ENCODE measurements at regions not wholly inside any gene's neighbourhood (a gene's known extent, or its start where the extent isn't known, plus 50 kb on each side); places are given as distances from the start of the nearest gene placed in this dataset.

- H3K4me1 ChIP-seq (replicated peaks in 1 of 4; ENCODE audit: control insufficient read depth in 3 of 4, insufficient read depth in 4 of 4, low read length in 3 of 4), result no peaks in the 10 kb centered on the region
- CTCF ChIA-PET (ENCODE audit: partially characterized antibody), result interaction anchor here (0.9 kb wide), 1 partner anchor 131 kb away, joined by 3 read pairs; no protein-coding TSS in a partner anchor
- no peak for TF ChIP-seq BACH1 (IDR thresholded peaks at IDR 0.05; ENCODE audit: low read length)
- no peak for TF ChIP-seq CTBP2 (IDR thresholded peaks at IDR 0.05; ENCODE audit: borderline replicate concordance, insufficient read depth, insufficient read length, low read length)
- no peak for TF ChIP-seq KDM5A (IDR thresholded peaks at IDR 0.05; ENCODE audit: low read length)
- TF ChIP-seq CEBPB (IDR thresholded peaks at IDR 0.05; ENCODE audit: low read depth, low read length), result no peak
- no peak for TF ChIP-seq SP4 (IDR thresholded peaks at IDR 0.05; ENCODE audit: low read length)
- no peak for TF ChIP-seq RBBP5 (IDR thresholded peaks at IDR 0.05; ENCODE audit: borderline replicate concordance, low read depth, low read length)
- TF ChIP-seq SIX5 (IDR thresholded peaks at IDR 0.05; ENCODE audit: low read depth, low read length), result no peak
- TF ChIP-seq ZNF274 (IDR thresholded peaks at IDR 0.05; ENCODE audit: borderline replicate concordance, extremely low read depth, low read length), result no peak
- no peak for TF ChIP-seq ASH2L (IDR thresholded peaks at IDR 0.05; ENCODE audit: low read length)
These were observed 355.7 kb upstream of the TMEM132C start for GRCh38 chr12:127911291-127911690.

More at GRCh38 chr12:127911291-127911690, 355.7 kb upstream of the TMEM132C start:
- no peak overlapping the region for H3K4ac ChIP-seq (replicated peaks; ENCODE audit: insufficient read length, low read depth, low read length)
- no peaks in the 10 kb centered on the region for H3K79me2 ChIP-seq (ENCODE audit: control insufficient read depth in 1 of 2, insufficient read depth in 2 of 2, low read length in 2 of 2)
- no peak overlapping the region for H2BK5ac ChIP-seq (ENCODE audit: low read depth, low read length)
- H3K18ac ChIP-seq (ENCODE audit: extremely low read depth, low read length), result no peak overlapping the region
- no peaks in the 10 kb centered on the region for H3K23me2 ChIP-seq (ENCODE audit: low read depth, low read length)
- no peak overlapping the region for H3K9ac ChIP-seq (replicated peaks in 1 of 4; ENCODE audit: extremely low read depth in 1 of 4, low read depth in 3 of 4, low read length in 3 of 4)
- H3K79me1 ChIP-seq (ENCODE audit: low read depth, low read length), result no peaks in the 10 kb centered on the region
- H2BK12ac ChIP-seq (ENCODE audit: low read depth, low read length), result no peak overlapping the region
- no peak overlapping the region for H3K14ac ChIP-seq (ENCODE audit: insufficient read length)
- H3K4me2 ChIP-seq (ENCODE audit: insufficient read depth in 1 of 2, low read depth in 2 of 2, low read length in 2 of 2), result no peak overlapping the region
- H2BK120ac ChIP-seq (replicated peaks; ENCODE audit: low read depth, low read length), result no peak overlapping the region
- no peak overlapping the region for H3K27ac ChIP-seq (ENCODE audit: low read depth, low read length)
- POLR2A ChIA-PET (ENCODE audit: partially characterized antibody), result no interaction called here
- no peak overlapping the region for H3K56ac ChIP-seq (replicated peaks; ENCODE audit: insufficient read length, low read depth, low read length)
- H4K20me1 ChIP-seq (replicated peaks in 1 of 2; ENCODE audit: control insufficient read depth in 1 of 2, insufficient read depth in 2 of 2, low read length in 2 of 2), result no peaks in the 10 kb centered on the region
- H3K36me3 ChIP-seq (ENCODE audit: control insufficient read depth in 2 of 4, insufficient read depth in 4 of 4, low read length in 3 of 4), result no peaks in the 10 kb centered on the region
- H3K23ac ChIP-seq (ENCODE audit: insufficient read length), result no peak overlapping the region
- no peak overlapping the region for H4K8ac ChIP-seq (ENCODE audit: extremely low read depth, insufficient read depth, low read length)
- no peak overlapping the region for H4K5ac ChIP-seq (ENCODE audit: insufficient read length, low read depth, low read length)
- DNase-seq (ENCODE audit: low read depth in 1 of 2, low spot score in 2 of 2) (no peak), FAIRE-seq (no peak)
- WGBS, 2 experiments (ENCODE audit: extremely low coverage in 1 of 2, insufficient coverage in 1 of 2, insufficient read length in 1 of 2, insufficient replicate concordance in 2 of 2, low coverage in 1 of 2, low lambda C conversion rate in 2 of 2, missing lambda C conversion rate in 1 of 2), result 87% methylated on average over 5 of the region's 5 CpGs; no CpG with 5 or more reads in 1 of the 2 experiments
- no peak overlapping the region for H2BK15ac ChIP-seq (ENCODE audit: low read length)
- no peaks in the 10 kb centered on the region for H3K9me3 ChIP-seq (ENCODE audit: insufficient read depth in 2 of 2, low read depth in 1 of 2, low read length in 1 of 2)
- H4K91ac ChIP-seq (replicated peaks; ENCODE audit: insufficient read length, low read length), result no peak overlapping the region
- no peak overlapping the region for H2AFZ ChIP-seq (ENCODE audit: low read length)
- H3K4me3 ChIP-seq (ENCODE audit: extremely low read depth in 1 of 4, insufficient read depth in 2 of 4, low read depth in 3 of 4, low read length in 4 of 4), result no peak overlapping the region
- H2BK20ac ChIP-seq (ENCODE audit: low read length), result no peak overlapping the region
- H3K27me3 ChIP-seq (replicated peaks in 1 of 4; ENCODE audit: control insufficient read depth in 3 of 4, extremely low read depth in 1 of 4, insufficient read depth in 3 of 4, low read length in 3 of 4), result no peaks in the 10 kb centered on the region
- H2AK5ac ChIP-seq (ENCODE audit: low read depth, low read length), result no peak overlapping the region
